ENCODE measurements at regions not wholly inside any gene's neighbourhood (a gene's known extent, or its start where the extent isn't known, plus 50 kb on each side); places are given as distances from the start of the nearest gene placed in this dataset.

GRCh38 chr18:44036501-44036900 is 644.2 kb upstream of the SETBP1 start:
- TF ChIP-seq, protein P1, sequence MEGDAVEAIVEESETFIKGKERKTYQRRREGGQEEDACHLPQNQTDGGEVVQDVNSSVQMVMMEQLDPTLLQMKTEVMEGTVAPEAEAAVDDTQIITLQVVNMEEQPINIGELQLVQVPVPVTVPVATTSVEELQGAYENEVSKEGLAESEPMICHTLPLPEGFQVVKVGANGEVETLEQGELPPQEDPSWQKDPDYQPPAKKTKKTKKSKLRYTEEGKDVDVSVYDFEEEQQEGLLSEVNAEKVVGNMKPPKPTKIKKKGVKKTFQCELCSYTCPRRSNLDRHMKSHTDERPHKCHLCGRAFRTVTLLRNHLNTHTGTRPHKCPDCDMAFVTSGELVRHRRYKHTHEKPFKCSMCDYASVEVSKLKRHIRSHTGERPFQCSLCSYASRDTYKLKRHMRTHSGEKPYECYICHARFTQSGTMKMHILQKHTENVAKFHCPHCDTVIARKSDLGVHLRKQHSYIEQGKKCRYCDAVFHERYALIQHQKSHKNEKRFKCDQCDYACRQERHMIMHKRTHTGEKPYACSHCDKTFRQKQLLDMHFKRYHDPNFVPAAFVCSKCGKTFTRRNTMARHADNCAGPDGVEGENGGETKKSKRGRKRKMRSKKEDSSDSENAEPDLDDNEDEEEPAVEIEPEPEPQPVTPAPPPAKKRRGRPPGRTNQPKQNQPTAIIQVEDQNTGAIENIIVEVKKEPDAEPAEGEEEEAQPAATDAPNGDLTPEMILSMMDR (IDR thresholded peaks at IDR 0.05): no peak
- no peak for TF ChIP-seq POLR2A (IDR thresholded peaks at IDR 0.05)
